ENCODE measurements at regions not wholly inside any gene's neighbourhood (a gene's known extent, or its start where the extent isn't known, plus 50 kb on each side); places are given as distances from the start of the nearest gene placed in this dataset.

DNA sequence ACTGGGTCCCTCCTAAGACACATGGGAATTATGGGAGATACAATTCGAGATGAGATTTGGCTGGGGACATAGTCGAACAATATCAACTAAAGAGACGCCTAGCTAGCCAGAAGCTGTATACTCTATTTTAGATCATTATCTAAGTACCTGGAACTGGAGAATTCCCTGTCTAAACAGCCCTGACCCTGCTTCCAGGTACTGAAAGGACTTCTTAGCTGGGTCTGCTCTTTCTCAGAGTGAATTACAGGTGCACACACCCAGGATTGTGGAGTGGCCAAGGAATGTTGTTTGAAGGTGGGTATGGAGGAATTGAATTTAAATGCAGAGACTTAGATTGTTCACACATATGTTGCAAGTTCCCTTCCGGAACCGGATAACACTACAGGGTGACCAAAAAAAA is 733.0 kb downstream of the RPS29 start:
- no peak for DNase-seq (ENCODE audit: low read depth)

DNA sequence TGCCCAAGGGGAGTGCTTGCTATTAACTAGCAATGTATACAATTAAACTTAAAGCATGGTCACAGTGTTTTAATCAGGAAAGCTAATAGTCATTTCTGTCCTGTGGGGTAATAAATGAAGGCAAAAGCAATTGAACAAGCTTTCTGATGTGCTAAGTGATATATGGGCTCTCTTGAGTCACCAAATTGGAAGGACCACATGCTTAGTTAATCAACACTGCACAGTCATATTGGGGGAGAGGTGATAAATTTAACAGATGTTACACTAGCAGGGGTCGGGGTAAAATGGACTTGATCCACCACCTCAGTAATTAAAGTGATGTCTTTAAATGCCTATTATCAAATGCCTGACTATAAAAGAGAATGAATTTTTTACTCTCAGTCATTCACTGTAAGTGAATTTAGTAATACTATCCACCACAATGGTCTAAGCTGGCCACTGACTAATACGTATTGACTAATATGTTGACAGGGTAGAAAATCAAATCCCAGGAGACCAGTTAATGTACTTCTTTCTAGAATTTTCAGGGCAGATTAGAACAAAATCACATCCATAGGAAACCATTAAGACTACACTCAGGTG is 736.3 kb downstream of the RPS29 start:
- no peak for DNase-seq (ENCODE audit: low read depth)

DNA sequence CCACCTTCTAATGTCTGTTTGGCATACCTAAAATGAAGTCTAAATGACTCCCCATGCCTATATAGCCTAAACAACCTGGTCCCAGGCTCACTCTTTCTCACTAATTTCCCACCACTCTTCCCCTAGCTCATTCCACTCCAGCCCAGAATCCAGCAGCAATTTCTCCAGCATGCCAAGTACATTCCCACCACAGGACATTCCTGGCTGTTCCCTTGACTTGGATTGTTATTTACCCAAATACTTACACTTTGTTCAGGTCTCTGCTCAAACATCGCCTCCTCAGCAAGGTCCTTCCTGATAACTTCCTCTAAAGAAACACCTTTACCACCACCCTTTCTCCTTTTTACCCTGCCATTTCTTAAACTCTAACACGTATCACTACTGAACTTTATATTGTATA is 743.4 kb downstream of the RPS29 start:
- DNase-seq (ENCODE audit: low read depth): no peak

DNA sequence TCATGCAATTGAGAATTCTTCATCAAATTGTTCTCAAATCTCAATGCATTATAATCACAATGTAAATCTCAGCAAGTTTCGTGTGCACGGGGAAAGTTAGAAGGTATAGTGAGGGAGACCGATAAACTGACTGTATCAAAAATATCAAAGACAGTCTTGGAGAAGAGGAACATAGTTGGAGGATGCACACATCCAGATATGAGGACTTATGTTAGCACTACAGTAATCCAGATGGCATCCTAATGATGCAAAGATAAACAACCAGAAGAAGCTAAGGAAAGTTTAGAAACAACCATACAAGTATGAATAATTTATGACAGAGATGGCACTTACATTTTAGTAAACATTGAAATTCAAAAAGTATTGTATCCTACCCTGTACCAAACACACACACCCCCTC is 760.1 kb downstream of the RPS29 start:
- DNase-seq (ENCODE audit: low read depth): no peak

DNA sequence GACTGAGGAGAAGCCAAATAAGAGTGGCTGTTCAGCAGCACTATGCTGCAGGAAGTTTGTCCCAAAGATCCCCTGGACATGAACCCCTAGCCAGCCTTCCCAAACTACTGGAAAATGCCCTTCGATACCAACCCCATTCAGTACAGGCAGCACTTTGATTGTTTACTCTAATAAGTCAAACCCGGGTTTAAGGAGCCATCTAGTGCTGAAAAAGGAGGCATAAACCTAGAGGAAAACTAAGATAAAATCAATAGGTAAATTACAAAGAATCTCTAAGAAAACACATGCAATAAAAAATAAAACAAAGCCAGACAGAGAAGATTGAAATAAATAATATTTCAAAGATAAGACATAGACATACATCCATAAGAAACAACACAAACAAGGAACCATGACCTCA is 771.6 kb downstream of the RPS29 start:
- no peak for DNase-seq (ENCODE audit: low read depth)

DNA sequence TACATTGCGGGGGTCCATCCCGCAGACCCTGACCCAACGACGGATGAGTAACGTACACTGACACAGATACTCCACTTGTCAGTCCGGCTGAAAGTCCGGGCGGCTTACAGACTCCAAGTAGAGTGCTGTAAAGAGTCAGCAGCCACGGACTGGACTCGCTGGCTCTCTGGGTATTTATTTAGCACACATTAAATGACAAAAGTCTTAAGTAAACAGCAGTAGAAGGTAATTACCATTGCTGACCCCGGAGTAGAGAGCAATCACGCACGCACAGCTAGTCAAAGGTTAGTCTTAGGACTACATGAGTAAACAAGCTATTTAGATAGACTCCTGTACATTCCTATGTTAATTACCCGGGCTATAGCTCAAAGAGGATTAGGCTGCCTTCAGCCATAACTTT is 780.9 kb downstream of the RPS29 start:
- no peak for DNase-seq (ENCODE audit: low read depth)

DNA sequence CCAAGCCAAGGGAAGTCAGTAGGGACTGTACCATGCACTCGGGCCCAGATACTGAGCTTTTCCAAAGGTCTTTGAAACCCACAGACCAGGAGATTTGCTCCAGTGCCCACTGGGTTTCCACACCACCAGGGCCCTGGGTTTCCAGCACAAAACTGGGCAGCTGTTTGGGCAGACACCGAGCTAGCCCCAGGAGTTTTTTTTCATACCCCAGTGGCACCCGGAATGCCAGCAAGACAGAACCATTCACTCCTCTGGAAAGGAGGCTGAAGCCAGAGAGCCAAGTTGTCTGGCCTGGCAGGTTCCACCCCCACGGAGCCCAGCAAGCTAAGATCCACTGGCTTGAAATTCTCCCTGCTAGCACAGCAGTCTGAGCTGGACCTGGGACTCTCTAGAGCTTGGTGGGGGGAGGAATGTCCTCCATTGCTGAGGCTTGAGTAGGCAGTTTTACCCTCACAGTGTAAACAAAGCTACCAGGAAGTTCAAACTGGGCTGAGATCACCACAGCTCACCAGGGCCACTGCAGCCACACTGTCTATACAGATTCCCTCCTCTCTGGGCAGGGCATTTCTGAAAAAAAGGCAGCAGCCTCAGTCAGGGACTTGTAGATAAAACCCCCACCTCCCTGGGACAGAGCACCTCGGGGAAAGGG is 793.7 kb downstream of the RPS29 start:
- DNase-seq (ENCODE audit: low read depth): no peak

DNA sequence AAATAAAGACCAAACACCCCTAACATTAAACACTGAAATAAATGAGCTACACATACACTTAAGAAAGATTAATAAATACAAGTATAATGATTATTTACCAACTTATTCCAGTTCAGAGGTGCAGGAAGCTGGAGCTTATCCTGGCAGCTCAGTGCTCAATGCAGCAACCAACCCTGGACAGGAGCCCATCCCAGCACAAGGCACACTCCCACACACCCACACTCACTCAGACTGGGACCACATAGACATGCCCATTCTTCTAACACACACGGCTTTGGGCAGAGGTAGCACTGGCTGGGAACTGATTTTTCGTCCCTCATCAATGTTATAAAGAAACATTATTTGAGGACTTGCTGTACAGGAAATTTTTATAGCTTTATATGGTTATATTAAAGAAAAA is 797.4 kb downstream of the RPS29 start:
- no peak for DNase-seq (ENCODE audit: low read depth)

DNA sequence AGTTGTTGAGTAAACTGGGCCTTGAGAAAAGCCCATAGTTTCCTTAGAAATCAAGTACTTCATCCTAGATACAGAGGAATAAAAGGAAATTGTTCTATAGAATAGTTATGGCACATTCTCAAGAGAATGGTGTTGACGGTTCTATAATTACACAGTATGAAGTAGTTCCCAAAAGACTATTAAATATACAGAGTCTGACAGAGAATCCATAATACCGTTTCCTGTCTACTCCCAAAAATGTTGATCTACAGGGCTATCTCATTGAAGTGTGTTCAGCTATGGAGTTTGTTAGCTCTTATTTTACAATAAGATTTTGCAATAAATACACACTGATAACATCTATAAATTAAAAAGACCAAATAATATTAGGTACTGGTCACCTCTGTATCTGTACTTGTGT is 799.7 kb downstream of the RPS29 start:
- DNase-seq (ENCODE audit: low read depth): no peak

DNA sequence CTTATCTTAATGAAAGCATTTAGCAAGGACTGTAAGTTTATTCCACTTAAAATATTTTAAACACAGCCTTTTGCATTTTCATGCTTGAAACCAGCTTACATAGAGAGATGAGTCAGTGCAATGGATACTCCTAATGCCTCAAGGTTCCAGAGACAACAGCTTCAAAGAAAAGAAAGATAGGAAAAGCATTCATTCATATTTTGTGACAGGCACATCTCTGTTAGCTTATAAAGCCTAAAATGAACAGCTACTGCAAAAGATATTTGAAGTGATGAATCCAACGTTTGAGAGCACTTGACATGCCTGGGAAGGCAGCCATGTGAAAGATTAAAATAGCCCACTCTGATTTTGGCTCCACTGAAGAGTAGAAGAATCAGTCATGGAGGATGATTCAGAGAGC is 814.5 kb downstream of the RPS29 start:
- DNase-seq (ENCODE audit: low read depth): no peak

DNA sequence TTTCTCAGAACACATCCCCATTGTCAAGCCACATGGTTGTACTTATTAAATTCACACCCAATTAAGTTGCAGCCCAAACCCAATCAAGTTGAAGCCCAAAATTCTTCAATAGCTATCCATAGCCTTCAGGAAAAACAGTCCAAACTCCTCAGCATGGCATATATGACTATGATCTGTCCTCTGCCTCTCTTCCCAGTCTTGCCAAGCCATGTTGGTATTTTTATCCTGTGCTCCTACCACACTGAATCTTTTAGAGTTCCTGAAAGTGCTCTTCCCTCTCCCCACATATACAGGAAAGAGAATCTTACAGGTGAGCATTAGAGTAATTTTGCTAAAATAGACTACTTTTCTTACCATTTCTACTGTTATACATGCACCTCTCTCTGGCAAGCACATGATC is 834.9 kb downstream of the RPS29 start:
- DNase-seq (ENCODE audit: low read depth): no peak

DNA sequence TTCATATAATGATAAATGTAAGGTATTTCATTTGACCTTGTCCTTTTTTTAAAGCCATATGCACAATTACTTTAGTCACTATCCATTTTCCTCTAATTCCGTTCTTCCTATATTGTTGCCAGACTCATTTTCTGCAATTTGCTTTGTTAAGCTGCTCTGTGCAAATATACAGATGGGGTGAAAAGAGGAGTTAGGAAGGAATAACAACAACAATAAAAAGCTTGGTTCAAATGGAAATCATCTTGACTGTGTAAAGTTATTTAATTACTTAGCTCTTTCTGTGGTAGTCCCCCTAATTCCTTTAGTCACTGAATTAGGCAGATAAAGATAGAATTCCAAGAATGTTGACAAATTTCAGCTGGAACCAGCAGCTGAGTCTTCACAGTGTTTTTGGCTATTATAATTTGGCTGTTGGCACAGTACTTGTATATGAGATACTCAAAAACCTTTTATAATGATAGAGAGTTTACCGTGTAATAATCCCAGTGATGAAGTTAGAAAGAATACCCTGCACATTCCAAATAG is 838.0 kb downstream of the RPS29 start:
- no peak for DNase-seq (ENCODE audit: low read depth)

DNA sequence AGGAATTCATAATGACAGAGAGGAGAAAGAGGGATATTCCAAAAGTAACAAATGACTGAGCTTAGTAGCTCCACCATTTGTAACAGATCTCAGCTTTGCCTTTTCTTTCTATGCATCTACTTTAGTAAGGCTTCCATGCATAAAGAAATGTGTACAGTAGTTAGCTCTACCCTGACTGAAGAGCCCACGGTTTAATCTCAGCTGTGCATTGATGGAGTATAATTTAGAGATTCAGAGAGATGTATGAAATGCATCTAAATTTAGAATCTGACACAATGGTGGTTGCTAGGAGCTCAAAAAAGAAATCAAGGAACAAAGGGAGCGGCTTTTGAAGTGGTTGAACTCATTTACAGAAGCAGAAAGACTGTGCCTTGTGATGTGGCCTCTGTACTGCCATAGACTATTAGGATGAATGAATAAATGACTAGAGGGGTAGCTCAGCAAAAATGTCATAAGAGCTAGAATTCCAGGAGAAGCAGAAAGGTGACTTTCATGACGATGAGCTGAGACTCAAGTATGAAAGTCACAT is 838.6 kb downstream of the RPS29 start:
- no peak for DNase-seq (ENCODE audit: low read depth)

DNA sequence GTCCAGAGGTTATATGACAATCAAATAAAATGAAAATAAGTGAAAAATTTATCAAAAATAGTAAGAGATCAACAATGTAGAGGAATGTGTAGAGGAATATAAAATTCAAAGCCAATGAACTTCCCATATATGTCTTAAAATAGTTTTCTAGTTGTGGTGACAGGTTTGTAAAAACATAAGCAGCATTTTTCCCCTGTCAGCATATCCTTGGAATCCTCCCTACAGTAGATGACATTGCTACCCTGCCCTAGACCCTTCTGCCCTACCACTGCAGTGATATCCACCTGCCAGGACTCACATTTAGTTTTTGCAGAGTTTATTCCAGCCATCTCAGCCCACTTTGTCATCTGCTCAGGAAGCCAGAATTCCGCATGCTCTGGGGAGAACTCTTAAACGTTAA is 842.0 kb downstream of the RPS29 start:
- DNase-seq (ENCODE audit: low read depth): no peak

DNA sequence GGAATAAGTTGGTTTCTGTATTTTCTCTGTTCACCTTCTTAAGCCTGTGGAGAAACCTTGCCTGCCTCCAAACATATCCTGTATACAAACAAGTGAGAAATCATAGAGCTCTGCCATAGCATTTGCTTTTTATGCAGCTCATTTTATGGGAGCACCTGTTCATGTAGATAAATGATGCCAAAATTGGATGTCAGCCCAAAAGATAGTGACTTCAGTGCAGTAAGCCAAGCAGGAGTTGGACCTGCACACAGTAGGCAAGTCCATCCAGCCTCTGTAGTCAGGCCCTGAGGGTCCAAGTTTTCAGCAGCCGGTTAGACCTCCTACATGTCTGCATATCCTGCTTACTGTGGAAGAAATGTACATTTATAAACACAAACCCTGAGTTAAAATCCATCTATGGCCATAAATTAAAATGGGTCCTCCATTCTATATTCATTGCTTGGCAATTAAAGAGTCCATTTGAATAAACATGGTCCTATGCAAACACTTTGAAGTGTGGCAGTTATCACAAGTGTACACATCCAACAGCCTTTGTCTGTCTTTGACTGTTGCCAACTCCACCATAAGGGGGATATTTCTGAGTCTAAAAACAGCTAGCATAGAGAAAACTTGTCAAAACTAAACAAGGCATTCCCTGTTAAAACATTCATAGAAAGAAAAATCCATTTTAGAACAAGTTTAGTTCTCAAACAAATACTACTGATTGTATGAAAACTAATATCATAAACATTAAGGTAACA is 847.8 kb downstream of the RPS29 start:
- DNase-seq (ENCODE audit: low read depth): no peak

DNA sequence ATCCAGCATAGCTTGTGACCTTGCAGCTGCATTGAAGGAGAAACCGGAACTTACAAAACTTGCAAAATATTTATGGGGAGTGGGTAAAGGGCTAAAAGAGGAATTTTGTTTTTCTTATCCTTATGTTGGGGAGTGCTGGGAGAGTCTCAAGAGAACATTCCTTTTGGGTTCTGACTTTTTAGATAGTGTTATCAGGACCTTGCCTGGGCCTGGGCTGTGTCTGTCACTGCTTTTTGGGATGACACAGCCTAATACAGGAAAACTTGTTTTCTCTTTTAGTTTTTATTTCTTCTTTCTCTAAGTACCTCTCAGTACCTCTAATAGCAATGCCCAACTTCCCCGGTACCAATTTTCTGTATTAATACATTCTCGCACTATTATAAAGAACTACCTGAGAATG is 850.6 kb downstream of the RPS29 start:
- DNase-seq (ENCODE audit: low read depth): no peak

DNA sequence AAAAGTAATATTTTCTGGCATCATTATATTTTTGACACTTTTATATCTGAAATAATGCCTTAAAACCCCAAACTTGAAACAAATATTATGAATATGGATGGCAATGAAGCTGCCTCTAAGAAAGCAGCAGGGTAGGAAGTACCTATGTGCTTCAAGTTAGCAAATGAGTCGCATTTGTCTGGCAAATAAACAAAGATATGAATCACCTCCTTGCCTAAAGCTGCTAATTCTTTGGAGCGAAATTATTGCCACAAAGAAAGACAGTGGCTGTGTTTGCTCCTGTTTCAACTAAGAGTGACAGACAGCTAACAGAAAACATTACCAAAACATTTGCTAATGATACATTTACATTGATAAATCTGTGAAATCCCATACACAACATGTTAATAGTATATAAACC is 854.9 kb downstream of the RPS29 start:
- no peak for DNase-seq (ENCODE audit: low read depth)

DNA sequence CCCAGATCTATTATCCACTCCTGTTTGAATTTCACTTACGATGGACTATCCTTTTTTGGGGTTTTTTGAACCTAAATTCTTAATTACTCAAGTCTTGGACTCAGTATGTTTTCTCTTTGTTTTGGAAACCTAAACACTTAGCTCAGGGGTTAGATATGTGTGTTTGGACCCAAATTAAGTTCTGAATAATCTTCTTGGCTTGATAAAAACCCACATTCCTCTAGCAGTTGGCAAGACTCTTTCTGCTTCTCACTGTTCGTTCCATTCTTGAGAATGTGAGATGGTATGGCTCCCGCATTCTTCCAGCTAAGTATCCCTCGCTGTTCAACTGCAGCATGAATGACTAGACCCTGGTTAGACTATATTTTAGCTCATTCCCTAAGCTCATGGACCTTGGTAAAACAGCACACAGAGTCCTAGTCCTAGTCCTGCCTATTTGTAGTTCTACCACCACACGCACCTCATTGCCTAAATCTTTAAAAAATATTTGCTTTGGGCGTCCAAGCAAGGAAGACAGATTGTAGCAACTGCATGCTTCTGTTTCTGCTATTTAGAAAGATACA is 860.0 kb downstream of the RPS29 start:
- DNase-seq (ENCODE audit: low read depth): no peak

DNA sequence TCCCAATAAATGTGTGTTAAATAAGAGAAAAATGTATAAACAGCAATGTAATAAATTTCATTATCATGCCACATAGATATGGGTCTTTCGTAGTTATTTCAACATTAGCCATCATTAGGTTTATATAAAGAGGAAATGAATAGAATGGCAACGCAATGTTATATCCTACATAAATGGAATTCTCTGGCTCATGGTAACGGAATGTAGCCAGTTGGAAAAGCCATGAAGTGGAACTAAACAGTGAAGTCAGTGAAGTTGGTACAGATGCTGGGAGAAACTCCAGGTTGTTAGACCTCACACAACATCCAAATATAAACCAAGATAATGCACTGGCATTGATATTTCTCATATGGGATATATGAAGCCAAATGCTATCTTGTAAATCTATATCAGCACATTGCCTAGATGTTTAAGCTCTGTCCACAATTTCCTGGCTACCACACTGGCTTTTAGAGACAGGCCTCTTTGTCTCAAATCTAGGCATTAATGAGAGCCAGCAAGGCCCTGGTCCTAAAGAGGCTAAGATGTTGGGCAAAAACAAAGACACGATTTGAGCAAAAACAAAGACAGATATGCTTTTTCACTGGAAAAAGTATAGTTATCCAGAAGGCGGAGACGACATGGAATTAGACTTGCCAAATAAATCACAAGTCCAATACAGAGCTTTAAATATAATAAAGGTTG is 861.0 kb downstream of the RPS29 start:
- no peak for DNase-seq (ENCODE audit: low read depth)

DNA sequence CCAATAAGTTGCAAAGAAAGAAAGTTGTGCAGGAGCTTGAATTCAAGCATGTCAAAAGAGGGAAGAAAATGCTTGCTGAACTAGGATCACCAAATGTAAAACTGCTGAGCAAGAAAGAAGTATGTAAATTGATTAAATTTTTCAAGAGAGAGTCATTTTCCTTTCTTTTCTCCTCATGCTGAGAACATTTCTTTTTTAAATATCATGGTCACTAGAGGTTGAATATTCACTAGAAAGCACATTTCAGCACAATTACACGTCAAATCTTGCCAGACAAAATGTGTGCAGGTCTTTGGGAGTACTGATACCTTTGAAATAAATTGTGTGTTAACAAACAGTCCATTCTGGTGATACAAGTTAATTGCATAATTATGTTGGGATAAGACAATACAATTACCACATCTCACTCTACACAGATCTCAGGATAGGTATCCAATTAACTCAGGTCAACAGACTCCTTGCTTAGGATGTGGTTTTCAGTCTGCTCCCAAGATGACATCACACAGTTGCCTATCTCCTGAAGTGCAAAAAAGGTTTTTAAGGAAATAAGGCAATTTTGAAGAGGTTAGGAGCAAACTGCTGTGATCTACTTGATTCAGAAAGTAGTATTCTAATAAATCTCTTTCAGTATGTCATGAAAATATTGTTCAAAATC is 862.2 kb downstream of the RPS29 start:
- DNase-seq (ENCODE audit: low read depth): no peak

DNA sequence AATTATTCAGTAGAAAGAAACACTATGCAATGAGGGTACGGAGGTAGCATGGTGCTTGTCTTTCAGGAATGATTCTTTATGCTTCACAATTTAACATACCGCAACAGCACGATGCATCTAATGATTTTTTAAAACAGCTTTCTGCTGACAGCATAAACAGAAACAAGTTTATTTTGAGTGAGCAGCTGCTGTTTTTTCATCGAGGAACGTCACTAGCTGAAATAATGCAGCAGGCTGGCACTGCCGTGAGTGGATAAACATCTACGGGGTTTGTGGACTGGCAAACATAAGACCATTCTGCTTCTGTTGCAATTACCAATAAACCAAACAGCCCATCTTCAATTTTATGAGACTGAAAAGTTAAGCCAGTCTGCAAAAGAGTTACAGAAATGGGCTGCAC is 871.8 kb downstream of the RPS29 start:
- no peak for DNase-seq (ENCODE audit: low read depth)

DNA sequence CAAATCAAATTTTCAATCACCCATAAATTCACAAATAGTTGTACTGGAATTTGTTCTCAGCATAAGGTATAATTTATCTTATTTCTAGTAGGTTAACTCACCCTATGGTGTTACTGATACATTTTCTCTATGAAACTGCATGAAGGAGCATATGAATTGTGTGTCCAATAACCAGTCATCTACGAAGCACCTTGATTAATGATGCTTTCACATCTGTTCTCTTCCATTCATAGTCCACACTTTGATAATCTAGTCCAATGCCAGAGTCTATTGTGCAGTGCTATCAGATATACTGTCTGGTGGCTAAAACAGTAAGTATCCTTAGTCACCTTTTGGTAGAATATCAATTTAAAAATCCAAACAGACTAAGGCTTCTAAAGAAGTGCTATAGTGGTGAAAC is 876.0 kb downstream of the RPS29 start:
- DNase-seq (ENCODE audit: low read depth): no peak
